ENCODE measurements at regions not wholly inside any gene's neighbourhood (a gene's known extent, or its start where the extent isn't known, plus 50 kb on each side); places are given as distances from the start of the nearest gene placed in this dataset.
A peak's percentile ranks its signal among the peaks of the same experiment; 100 is the strongest.

DNA sequence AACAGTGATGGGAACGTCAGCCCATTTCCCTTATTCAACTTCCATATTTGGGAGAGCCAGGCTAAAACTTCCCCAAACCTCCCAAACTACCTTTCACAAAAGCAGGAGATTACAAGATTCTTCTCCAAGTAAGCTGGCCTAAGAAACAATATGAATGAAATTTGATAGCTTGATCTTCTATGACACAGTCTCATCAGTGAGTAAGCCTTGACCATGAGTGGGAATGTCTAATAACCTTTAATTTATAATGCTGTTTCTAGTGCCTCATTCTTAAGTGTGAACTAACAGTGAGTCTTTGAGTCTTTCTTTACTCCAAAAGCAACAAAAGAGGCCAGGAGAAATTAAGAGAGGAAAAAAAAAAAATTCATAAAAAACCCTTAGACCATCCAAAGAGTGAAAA lies 1379.9 kb downstream of the EFNA5 start:
- dilution Hi-C loops (cut with HindIII; ENCODE audit: low sequenced_read_pairs, unreplicated experiment): no loop called here
- H2BK120ac ChIP-seq (ENCODE audit: low read depth, low read length): 0 out of 2 replicates have a peak overlapping the region, but pooled peaks have one; percentile 25
- no peak overlapping the region for H3K56ac ChIP-seq (ENCODE audit: extremely low read depth, insufficient read depth, low read length)
- no CpG with 5 or more reads among the region's 1 CpG for WGBS, 2 experiments (ENCODE audit: extremely low coverage in 2 of 2, insufficient read length in 1 of 2)
- no peaks in the 10 kb centered on the region for H3K36me3 ChIP-seq (ENCODE audit: control insufficient read depth, insufficient read depth, low read length)
- no peak for ATAC-seq (ENCODE audit: low read depth)
- no peaks in the 10 kb centered on the region for H3K9me3 ChIP-seq (ENCODE audit: control insufficient read depth, insufficient read depth, low read length)
- 0 out of 4 replicates have a peak overlapping the region, but pooled peaks of 1 of the 2 experiments have one; percentile 9 for H4K8ac ChIP-seq (ENCODE audit: low read depth in 2 of 2, low read length in 2 of 2)
- no peak overlapping the region for H2AFZ ChIP-seq (replicated peaks; ENCODE audit: low read length, poor library complexity)
- H2BK5ac ChIP-seq (ENCODE audit: low read depth, low read length, poor library complexity, severe bottlenecking): no peak overlapping the region
- no peak overlapping the region for H3K27ac ChIP-seq (ENCODE audit: insufficient read depth, low read length)
- CTCF ChIA-PET: interaction anchor here (2.1 kb wide), 1 partner anchor 22 kb away, joined by 5 read pairs; no protein-coding TSS in a partner anchor
- no peak overlapping the region for H2AK9ac ChIP-seq (replicated peaks; ENCODE audit: low read depth, low read length, poor library complexity)
- no peaks in the 10 kb centered on the region for H3K9me1 ChIP-seq (ENCODE audit: insufficient read depth, low read length)
- no peaks in the 10 kb centered on the region for H4K20me1 ChIP-seq (ENCODE audit: insufficient read depth, low read length)
- BruUV-seq (replicated peaks): no TSS peak
- no peak overlapping the region for H2BK15ac ChIP-seq (ENCODE audit: low read depth, low read length)
- intact Hi-C loops (cut with micrococcal nuclease): loop anchor here (10.0 kb wide), 1 partner anchor 184 kb away; no protein-coding TSS in a partner anchor
- H3K18ac ChIP-seq (ENCODE audit: low read depth, low read length): no peak overlapping the region
- H2BK20ac ChIP-seq (ENCODE audit: low read depth, low read length): peak overlapping the region; percentile 34; the same call in 1 of the 2 replicates
- H4K91ac ChIP-seq (ENCODE audit: insufficient read depth, low read depth, low read length): no peak overlapping the region
- POLR2A ChIA-PET (ENCODE audit: unreplicated experiment): no interaction called here
- H3K4me1 ChIP-seq (ENCODE audit: control insufficient read depth, insufficient read depth, low read length): no peaks in the 10 kb centered on the region
- TF ChIP-seq CTCF (conservative IDR thresholded peaks at IDR 0.05; ENCODE audit: low read depth, low read length) (no peak), SMC3 (IDR thresholded peaks at IDR 0.05; ENCODE audit: low read depth, low read length) (no peak)
- no peak overlapping the region for H2AK5ac ChIP-seq (ENCODE audit: low read depth, low read length)
- in situ Hi-C loops (cut with MboI; ENCODE audit: low sequenced_read_pairs): no loop called here
- H3K23ac ChIP-seq (ENCODE audit: low read depth, low read length): no peak overlapping the region
- no peaks in the 10 kb centered on the region for H3K79me1 ChIP-seq (ENCODE audit: low read depth in 1 of 2, low read length in 2 of 2)
- DNase-seq: peak; percentile 64
- no peaks in the 10 kb centered on the region for H3K27me3 ChIP-seq (ENCODE audit: control insufficient read depth, insufficient read depth, low read length)
- no peak overlapping the region; the same call in 1 of the 2 replicates for H3K4me2 ChIP-seq (ENCODE audit: low read depth, low read length)
- H3K9ac ChIP-seq (ENCODE audit: low read depth, low read length): no peak overlapping the region
- H3K4ac ChIP-seq (ENCODE audit: low read depth, low read length): peak overlapping the region; percentile 2; the same call in 1 of the 2 replicates
- H3K4me3 ChIP-seq (ENCODE audit: insufficient read depth, low read depth, low read length): no peak overlapping the region
- peak overlapping the region; percentile 3; the same call in 1 of the 2 replicates for H3K14ac ChIP-seq (replicated peaks; ENCODE audit: low read depth, low read length)
- no peak overlapping the region for H4K5ac ChIP-seq (ENCODE audit: low read depth, low read length)

All from IMR-90 (cell line).